GM20000 (cell line): ENCODE measurements at regions not wholly inside any gene's neighbourhood (a gene's known extent, or its start where the extent isn't known, plus 50 kb on each side); places are given as distances from the start of the nearest gene placed in this dataset.

ENCODE experiments used
- DNase-seq: peaks from one replicate; pipeline ENCODE4 v3.0.0; 2012; ENCODE audit warnings: low spot score
- CTCF ChIP-seq: IDR thresholded peaks from 2 replicates; pipeline ENCODE4 v1.5.1; 2012; ENCODE audit warnings: mild to moderate bottlenecking, control low read depth; ENCODE audit errors: extremely low read depth, missing control alignments

- TF ChIP-seq CTCF: no peak
- DNase-seq: peak; percentile 36
These were observed 93.5 kb downstream of the FAM124B start for GRCh38 chr2:224308272-224308911.

- no peak for DNase-seq
- TF ChIP-seq CTCF: no peak
These were observed 99.0 kb downstream of the FAM124B start for GRCh38 chr2:224302952-224303351.

- DNase-seq: no peak
- no peak for TF ChIP-seq CTCF
These were observed 107.9 kb downstream of the FAM124B start for GRCh38 chr2:224293976-224294375.

GRCh38 chr2:224287531-224287930, 114.4 kb downstream of the FAM124B start:
- TF ChIP-seq CTCF: no peak

GRCh38 chr2:224286923-224287322, 115.0 kb downstream of the FAM124B start:
- DNase-seq: no peak
- TF ChIP-seq CTCF: no peak

More at GRCh38 chr2:224287531-224287930, 114.4 kb downstream of the FAM124B start:
- DNase-seq: no peak

- peak; percentile 14 for DNase-seq
- TF ChIP-seq CTCF: peak; percentile 7
These were observed 117.6 kb downstream of the FAM124B start for GRCh38 chr2:224284134-224284946.

GRCh38 chr2:224283466-224283965, 118.4 kb downstream of the FAM124B start:
- TF ChIP-seq CTCF: no peak
- no peak for DNase-seq
